ENCODE measurements at regions not wholly inside any gene's neighbourhood (a gene's known extent, or its start where the extent isn't known, plus 50 kb on each side); places are given as distances from the start of the nearest gene placed in this dataset.
"Not testable (repeated sequence)": the region's sequence is repeated elsewhere in the genome, so short reads cannot be mapped to it uniquely, and the experiment has no call there.

DNA sequence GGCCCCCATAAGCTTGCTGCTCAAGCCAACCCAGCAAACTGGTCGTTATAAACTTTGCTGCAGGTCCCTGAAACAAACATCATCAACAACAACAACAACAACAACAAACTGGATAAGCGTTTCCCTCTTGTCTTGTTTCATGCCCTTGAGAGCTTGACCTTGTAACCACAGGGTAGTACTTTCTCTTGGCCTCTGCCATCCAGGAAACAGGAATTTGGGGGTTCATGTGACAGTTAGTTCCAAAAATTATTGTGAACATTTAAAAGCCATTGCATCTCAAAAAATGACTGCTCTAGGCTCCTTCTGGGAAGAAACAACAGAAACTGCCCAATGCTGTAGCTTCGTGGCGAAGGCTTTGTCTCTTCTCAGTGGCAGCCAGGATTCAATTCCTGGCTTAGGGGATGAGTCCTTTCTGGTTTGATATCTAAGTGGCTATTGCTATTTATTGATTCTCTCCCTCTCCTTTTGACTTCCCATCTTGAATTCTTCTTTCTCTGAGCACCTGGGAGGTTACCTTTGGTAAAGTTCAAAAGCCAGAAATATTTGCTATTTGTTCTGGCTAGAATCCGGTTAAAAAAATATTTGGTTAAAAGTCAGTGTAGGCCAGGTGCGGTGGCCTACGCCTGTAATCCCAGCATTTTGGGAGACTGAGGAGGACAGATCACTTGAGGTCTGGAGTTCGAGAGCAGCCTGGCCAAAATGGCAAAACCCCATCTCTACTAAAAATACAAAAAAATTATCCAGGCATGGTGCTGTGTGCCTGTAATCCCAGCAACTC, 52.0 kb upstream of the CPM start:
- intact Hi-C loops (cut with DNase I) = no loop called here
- no peak for DNase-seq

GRCh38 chr12:68997526-68997925, 64.6 kb upstream of the CPM start:
- DNase-seq; intact Hi-C loops (cut with DNase I): not testable (repeated sequence)

- intact Hi-C loops (cut with DNase I) = no loop called here
- no peak for DNase-seq
Observed at GRCh38 chr12:68998041-68998440, 65.1 kb upstream of the CPM start.

DNA sequence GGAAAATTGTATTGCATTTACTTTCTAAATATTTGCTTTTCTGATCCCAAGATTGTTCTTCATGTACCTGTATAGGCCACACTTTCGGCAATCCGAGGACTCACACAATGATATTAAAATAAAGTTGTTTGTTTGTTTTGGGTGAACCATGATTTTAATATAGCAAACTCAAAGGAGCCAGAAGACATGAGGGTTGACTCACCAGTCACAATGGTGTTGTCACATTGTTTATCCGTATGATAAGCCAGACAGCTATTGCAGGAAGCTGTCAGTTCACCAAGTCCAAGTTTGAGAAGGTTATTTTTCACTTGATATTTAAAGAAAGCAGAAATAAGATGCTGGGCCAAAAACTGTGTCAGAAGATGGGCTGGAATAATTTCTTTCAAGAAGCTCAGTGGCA, 67.1 kb upstream of the CPM start:
- DNase-seq = no peak
- intact Hi-C loops (cut with DNase I) = no loop called here

- intact Hi-C loops (cut with DNase I) = no loop called here
- DNase-seq = no peak
Observed at GRCh38 chr12:69000540-69001243, 67.7 kb upstream of the CPM start.

DNA sequence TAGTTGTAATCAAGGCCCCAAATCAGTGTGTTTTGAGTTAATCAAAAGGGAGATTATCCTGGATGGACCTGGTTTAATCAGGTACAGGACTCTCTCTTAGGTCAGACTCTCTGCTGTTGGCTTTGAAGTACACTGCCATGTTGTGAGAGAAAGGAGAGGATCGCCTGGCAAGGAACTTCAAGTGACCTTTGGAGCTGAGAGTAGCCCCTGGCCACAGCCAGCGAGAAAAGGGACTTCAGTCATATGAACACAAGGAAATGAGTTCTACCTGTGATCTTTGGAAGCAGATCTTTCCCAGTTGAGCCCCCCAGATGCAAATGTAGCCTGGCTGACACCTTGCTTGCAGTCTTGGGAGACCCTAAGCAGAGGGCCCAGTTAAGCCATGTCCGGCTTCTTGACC, 68.3 kb upstream of the CPM start:
- DNase-seq = no peak
- intact Hi-C loops (cut with DNase I) = no loop called here

GRCh38 chr12:69002969-69003368, 70.0 kb upstream of the CPM start:
- DNase-seq = no peak
- intact Hi-C loops (cut with DNase I) = no loop called here

GRCh38 chr12:69003991-69004390, 71.0 kb upstream of the CPM start:
- no peak for DNase-seq
- intact Hi-C loops (cut with DNase I) = no loop called here

DNA sequence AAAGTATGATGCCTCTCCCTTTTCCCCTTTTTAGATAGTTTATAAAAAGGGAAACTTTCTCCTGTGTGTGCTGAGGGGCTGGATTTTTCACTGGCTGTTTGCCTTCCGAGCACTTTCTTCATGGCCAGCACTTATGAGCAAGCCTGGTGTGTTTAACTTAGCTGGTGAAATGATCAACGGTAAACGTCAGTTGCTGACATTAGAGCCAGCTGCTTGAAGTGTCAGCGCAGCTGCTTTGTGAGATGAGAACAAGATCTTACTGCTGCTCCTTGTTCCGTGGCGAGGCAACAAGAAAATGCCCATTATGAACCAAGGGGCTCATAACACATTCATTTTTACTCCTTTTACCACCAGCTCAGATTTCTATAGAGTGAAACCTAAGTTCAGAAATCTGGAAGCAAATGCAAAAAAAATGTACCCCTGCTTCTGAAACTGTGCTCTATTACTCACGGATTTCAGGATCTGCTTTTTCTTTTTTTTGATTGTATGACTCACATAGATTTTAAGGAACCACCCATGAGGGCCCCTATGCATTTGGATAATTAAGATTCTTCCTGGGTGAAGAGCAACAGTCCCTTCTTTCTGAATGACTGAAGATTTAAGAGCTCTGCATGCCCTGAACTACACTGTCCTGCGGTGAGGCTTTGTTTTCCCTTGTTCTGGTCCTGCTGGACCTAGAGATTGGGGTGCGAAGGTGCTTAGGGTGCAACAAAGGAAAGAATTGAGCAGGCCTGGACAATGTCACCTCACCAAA, 74.3 kb upstream of the CPM start:
- peak in 3 of 42 donors; percentile 5 to 38 (median 34) for DNase-seq
- intact Hi-C loops (cut with DNase I) = no loop called here

DNA sequence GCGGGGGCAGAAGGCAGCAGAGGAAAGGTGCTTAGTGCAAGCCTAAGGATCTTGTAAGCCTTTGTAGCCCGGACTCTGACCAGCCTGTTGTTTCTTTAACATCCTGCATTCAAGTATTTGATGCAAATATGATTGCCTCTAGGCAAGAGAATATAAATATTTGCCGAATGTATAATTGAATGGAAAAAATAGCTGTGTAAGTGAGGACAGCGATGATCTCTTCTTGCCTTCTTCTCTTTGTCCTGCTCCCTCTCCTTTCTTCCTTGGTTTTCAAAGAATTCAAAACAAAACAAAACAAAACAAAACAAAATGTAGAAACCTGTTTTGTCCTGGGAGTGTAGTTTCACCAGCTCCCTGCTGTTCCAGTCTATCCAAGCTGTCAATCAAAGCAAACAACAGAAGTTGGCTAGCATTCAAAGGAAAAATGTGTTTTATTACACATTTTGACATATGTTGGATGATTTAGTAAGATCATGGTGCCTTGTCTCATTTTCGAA, 74.9 kb upstream of the CPM start:
- intact Hi-C loops (cut with DNase I) = no loop called here
- no peak for DNase-seq

DNA sequence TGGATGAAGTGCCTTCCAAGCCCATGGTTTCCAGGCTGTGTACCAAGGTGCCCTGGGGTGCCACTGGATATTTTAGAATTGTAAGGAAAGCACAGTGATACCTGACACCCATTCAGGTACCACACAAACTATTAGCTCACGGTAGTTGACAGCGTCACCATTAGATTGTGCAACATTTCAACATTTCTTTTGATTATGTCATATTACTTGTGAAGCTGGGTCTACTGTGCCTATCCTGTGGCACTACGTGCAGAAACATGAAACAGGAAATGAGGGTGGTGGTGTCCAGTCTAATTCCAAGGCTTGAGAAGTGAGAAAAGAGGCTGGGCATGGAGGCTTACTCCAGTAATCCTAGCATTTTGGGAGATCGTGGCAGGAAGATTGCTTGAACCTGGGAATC, 75.5 kb upstream of the CPM start:
- no peak for DNase-seq
- intact Hi-C loops (cut with DNase I) = no loop called here

GRCh38 chr12:69014047-69014446, 81.1 kb upstream of the CPM start:
- intact Hi-C loops (cut with DNase I) = no loop called here

DNA sequence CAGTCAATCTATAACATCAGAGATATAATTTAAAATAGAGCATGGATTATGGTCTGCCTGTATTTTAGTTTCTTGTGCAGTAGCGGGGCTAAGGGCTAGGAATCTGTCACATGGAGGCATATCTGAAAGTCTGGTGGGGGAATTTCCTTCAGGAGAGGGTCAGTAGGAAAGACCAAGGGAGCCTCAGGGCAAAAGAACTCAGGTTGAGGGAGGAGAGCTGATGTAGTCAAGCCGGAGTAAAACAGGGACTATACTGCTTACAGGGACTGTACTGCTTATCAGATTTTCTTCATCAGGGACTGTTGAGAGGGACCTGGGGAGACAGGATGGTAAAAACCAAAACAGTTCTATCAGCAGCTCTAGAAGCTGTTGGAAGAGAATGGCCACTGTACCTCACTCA, 82.0 kb upstream of the CPM start:
- no peak for DNase-seq
- intact Hi-C loops (cut with DNase I) = no loop called here

More at GRCh38 chr12:69014047-69014446, 81.1 kb upstream of the CPM start:
- DNase-seq = no peak

- intact Hi-C loops (cut with DNase I) = no loop called here
Observed at GRCh38 chr12:69015831-69016230, 82.9 kb upstream of the CPM start.

GRCh38 chr12:69019082-69019481, 86.1 kb upstream of the CPM start:
- DNase-seq = no peak
- intact Hi-C loops (cut with DNase I) = no loop called here

More at GRCh38 chr12:69015831-69016230, 82.9 kb upstream of the CPM start:
- no peak for DNase-seq

- no peak for DNase-seq
Observed at GRCh38 chr12:69019910-69020309, 86.9 kb upstream of the CPM start.

DNA sequence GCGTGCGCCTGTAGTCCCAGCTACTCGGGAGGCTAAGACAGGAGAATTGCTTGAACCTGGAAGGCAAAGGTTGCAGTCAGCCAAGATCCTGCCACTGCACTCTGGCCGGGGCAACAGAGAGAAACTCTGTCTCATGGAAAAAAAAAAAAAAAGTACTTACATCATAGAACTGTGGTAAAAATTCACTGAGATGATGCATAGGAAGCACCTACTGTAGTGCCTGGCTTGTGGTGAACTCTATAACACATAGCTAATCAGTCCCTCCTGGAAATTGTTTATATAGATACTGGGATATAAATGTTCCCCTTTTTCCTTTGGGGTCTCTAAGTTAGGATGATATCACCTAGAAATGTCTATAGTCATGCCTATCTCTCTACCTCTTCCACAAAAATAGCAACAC, 89.7 kb upstream of the CPM start:
- DNase-seq = no peak
- intact Hi-C loops (cut with DNase I) = no loop called here

More at GRCh38 chr12:69019910-69020309, 86.9 kb upstream of the CPM start:
- intact Hi-C loops (cut with DNase I) = no loop called here

- DNase-seq = no peak
Observed at GRCh38 chr12:69023840-69024239, 90.9 kb upstream of the CPM start.

DNA sequence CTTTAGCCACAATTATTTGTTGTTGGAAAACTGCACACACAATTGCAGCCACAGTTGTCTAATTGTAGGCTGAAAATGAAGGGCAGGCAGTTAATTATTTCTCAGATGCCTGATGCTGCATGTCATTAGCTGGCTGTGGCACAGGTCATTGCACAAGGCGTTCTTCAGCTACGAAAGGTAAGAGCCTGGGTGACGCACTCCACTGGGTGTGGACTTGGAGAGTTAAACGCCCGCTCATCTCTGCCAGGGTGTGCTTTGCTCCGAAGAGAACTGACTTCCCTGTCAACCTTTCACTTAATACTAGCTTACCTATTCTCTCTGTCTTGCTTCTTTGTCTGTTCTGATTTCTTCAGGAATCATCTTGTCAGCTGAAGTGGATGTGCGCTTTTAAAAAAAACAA, 91.4 kb upstream of the CPM start:
- peak in 27 of 42 donors; percentile 18 to 78 (median 34) for DNase-seq
- intact Hi-C loops (cut with DNase I) = no loop called here

More at GRCh38 chr12:69023840-69024239, 90.9 kb upstream of the CPM start:
- intact Hi-C loops (cut with DNase I) = no loop called here

DNA sequence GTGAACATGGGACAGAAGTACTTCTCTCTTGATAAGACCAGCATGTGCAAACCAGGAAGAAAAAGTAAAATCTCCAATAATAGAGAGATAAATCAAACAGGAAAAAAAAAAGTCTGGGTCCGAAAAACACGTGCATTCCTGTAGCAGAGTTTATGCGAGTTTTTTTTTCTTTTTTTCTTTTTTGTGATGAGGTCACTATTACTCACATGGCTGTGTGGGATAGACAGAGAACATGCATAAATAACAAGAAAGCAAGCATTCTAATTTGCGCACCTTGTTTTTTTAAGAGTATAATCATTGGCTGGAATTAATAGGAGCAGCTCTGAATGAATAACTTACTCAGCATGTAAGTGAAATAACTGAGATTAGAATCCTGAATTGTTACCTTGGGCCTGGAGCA, 91.9 kb upstream of the CPM start:
- intact Hi-C loops (cut with DNase I) = no loop called here
- no peak for DNase-seq

All from head of caudate nucleus (tissue), 42 donors.